NCI-H128 (cell line): ENCODE measurements at regions not wholly inside any gene's neighbourhood (a gene's known extent, or its start where the extent isn't known, plus 50 kb on each side); places are given as distances from the start of the nearest gene placed in this dataset.

Experiments
- DNase-seq: peaks from one replicate; lab custom pipeline; 2025; ENCODE audit not compliant: unreplicated experiment; lab: John Stamatoyannopoulos, UW

DNA sequence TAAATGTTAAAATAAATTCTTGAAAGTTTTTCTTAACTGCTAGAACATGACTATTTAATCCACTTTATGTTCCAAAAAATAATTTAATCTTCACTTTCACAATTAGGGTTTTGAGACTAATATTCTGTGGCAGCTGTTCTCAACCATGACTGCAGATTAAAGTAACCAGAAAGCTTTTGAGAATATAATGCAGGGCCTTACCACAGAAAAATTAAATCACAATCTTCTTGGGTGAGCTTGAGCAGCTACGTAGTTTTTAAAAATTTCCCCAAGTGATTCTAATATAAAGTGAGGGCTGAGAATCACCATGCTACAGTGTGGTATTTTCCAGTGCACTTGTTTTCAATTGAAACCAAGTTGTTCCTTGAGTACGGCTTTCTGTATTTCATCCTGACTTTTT lies 196.6 kb upstream of the PTCHD4 start:
- DNase-seq = no peak

DNA sequence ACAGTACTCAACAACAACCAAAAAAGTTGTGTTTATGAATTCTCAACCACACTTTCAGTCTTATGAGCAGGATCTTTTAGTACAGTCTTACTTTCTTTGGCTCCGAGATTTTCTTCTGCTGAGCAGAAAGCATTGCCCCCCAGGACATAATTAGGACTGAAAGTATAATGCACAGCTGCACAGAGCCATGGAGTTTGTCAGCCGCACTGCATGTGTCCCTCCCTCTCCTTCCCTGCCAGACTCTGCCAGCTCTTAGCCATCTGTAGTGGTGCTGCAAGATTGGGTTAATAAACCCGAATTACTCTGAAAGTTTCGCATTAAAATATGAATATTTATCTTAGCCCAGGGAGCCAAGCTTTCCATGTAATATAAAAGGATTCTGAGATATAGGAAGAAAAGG lies 179.6 kb upstream of the PTCHD4 start:
- no peak for DNase-seq

GRCh38 chr6:48289841-48290240 lies 178.8 kb upstream of the PTCHD4 start:
- no peak for DNase-seq

DNA sequence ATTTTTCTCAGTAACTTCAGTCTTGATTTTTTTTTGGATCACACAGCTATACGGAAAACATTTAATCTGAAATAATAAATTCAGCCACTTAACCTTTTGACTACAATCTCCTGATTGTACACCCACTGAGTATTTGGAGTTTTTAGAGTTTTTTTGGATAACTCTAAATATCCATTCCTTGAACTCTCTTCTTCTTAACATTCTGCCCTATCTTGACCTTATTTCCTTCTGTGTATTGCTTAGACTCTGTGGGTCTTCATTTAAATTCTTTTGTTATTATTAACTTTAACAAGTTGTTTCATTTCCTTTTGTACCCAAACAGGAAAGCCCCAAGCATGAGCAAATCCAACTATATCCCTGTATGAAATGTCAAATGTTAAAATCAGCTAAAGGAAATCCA lies 170.2 kb upstream of the PTCHD4 start:
- no peak for DNase-seq

DNA sequence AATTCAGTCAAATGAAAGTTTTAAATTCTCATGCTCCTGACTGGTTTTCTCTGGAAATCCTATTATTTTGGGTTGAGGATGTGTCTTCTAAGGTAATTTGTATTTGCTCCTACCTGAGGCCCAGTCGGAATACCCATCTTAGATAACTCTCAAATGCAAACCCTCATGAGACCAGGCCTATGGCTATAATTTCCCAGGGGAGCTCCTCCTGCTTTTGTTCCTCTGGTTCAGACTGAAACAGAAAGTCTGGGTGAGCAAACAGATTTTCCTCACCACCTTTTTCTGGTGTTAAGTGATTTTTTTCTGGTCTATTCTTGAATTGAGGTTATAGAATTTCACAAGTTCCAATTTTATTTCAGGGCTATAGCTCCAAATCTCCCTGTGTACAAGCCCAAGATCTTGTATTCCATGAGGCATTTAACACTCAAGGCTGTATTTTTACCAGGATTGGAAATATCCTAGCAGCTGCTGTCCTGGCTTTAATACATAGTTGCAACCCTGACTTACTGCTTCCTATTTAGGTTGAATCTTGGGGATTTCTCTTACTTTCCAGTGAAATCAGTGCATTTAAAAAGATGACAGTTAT lies 169.1 kb upstream of the PTCHD4 start:
- no peak for DNase-seq

GRCh38 chr6:48278261-48278660 lies 167.3 kb upstream of the PTCHD4 start:
- DNase-seq = no peak

GRCh38 chr6:48272518-48272917 lies 161.5 kb upstream of the PTCHD4 start:
- DNase-seq = no peak

DNA sequence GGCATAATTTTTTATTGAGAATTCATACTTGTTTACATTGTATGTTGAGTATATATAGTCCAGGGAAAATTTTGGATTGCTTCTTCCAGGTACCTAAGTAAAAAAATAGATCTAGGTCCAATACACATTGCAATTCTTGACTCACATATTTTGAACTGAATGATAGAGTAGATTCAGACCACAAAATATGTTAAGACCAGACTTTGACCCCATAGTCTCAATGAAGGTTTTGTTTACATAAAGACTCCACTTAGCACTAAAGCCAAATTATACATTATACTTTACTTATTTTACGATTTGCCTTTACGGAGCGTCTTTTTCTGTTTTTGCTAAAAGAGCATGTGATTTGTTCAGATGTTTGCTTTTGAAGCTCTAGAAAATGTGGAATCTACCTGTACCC lies 144.1 kb upstream of the PTCHD4 start:
- DNase-seq = no peak

DNA sequence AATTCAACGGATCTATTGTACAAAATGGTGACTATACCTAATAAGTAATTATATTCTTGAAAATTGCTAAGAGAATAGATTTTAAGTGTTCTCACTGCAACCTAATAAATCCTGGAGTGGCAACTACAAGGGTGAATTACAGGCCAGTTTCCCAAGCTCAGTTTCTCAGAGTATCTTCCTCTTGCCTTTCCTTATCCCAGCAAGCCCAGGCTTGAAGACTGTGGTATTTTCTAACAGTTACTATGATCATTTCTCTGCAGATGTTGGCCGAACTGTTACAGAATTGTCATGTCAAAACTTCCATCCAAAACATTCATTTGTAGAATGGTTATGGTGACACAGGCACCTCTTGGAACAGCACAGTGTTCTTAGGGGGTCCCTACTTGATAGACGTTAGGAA lies 138.1 kb upstream of the PTCHD4 start:
- no peak for DNase-seq

- no peak for DNase-seq
Measured at GRCh38 chr6:48243071-48243470, 132.1 kb upstream of the PTCHD4 start.

GRCh38 chr6:48240287-48240686 lies 129.3 kb upstream of the PTCHD4 start:
- no peak for DNase-seq

GRCh38 chr6:48236375-48236774 lies 125.4 kb upstream of the PTCHD4 start:
- no peak for DNase-seq

- DNase-seq = no peak
Measured at GRCh38 chr6:48233063-48233462, 122.1 kb upstream of the PTCHD4 start.

- DNase-seq = no peak
Measured at GRCh38 chr6:48229841-48230240, 118.8 kb upstream of the PTCHD4 start.

GRCh38 chr6:48222241-48222640 lies 111.2 kb upstream of the PTCHD4 start:
- DNase-seq = no peak

DNA sequence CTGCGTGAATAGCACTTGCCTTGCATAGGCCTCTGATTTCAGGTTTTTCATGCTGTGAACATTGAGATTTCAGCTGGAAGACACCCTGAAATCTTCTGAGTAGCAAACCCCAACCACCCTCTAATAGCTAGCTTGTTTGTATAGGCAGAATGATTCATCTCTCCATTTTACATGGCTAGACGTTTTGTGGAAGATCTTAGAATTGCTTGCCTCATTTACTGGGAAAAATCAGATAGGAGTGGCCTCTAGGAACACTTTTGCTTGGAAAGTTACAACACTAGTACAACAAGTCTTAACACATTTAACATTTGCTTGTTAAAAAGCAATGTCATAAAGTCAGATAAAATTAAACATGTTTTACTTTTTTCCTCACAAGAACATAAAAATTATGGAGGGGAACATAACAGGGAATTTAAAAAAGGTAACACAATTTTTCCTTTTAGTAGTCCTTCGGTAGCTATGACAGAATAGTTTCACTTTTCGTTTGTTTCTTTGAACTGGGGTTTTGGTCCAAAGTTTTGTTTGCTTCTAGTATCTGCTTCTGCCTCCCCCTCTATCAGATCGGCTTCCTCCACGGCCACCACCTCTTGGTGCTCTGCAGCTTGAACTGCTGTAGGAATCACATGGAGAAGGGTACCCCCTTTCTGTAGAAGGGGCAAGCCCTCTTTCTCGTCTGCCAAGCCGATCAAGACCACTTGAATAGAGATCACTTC lies 102.2 kb upstream of the PTCHD4 start:
- DNase-seq = no peak

DNA sequence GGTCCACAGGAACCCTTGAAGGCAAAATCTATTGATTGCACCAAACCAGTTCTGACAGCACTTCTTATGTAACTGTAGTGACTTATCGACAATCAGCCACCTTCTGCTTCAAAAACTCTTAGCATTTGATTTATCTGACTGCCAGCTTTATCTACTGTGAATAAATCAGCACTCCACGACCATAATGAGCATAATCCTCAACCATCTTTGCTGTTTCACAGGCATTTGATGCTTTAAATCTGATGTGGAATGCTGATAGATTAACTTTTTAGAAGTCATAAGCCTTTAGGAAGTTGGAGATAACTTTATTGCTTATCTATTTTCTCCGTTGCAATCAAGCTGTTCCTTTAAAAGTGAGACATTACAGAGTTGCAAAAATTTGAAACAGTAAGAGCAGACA lies 101.5 kb upstream of the PTCHD4 start:
- DNase-seq = no peak

DNA sequence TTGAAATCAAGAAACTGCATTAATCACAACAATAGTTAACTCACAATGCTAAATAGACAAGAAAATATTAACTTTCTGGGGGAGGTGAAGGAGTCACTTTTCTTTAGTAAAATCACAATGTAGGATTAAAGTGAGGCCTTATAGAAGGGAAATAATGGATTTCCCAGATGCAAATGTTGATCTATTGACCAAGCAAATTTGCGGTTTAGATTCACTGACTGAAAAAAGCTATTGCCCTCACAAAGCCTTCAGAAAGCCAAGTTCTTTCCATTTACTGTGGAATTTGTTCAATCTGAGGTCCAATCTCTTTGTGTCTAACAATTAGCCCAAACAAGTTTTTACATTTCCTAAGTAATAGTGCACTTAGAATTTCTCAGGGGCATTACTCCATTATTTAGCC lies 95.1 kb upstream of the PTCHD4 start:
- no peak for DNase-seq

DNA sequence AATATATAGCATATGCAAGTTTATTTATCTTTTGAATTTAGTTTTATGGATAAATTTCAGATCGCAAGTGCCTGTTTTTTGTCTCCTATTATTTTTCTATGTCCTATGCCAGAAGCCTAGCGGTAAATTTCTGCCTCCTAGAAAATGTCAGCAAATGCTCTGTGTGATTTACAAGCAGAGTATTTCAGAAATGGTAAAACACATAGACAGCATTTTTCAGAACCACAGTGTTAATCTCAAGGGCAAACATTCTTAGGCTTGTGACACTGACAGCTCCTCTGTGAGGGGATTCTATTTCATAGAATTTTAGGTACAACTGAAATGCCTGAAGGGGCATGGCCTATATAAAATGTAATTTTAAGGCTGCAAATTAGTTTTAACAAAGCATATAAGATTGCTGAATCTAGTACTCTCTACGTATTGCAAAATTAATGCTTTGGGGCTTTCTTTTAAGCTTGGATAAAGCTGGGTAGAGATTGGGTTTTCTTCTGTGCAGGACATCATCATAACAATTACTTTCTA lies 89.9 kb upstream of the PTCHD4 start:
- DNase-seq = no peak

GRCh38 chr6:48199499-48199898 lies 88.5 kb upstream of the PTCHD4 start:
- no peak for DNase-seq

DNA sequence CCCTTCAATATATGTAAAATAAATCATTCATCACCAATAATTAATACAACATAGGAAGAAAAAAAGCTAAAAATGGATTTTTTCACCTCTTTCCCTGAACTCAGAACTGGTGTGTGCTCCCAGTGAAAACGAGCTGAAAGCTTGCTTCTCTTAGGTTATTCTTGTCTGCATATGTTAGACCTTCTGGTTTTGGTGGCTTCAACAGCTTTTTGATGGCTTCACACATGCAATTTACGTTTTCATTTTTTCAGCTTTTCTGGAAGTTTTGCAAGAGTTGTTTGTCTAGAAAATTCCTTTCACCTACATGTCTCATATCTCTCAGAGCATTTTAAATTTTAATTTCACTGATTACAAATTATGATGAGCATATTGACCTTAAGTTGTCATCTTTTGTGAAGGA lies 86.9 kb upstream of the PTCHD4 start:
- no peak for DNase-seq

DNA sequence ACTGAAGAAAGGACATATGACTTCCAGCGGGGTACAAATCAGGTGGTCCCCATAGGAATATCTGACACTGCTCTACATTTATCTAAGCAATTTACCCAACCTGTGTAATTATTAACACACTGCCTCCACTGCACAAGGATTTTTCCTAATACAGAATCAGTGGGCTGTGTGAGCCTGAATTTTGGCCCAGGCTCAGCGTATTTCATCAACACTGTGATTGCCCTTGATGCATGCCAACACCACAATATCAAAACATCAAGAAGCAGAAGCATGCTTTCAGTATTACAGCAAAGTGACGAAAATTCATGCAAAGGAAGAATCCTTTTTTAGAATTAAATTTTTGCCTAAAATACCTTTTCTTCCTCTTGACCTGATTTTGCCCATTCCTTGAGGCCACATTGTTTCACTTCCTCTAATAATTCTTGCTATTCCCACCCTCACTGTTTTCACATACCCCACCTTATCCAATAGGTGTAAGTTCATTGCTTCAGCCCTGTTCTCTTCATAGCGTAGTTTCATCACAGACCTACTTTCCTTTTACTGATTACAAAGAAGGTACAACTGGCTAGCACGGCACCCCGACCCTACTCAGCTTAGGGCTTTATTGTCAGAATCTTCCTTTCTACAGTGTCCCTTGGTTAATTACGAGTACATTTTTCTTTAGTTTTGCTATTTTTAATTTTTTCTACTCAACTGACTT lies 83.7 kb upstream of the PTCHD4 start:
- DNase-seq = no peak
